Lung (tissue), 11 donors: ENCODE measurements at regions not wholly inside any gene's neighbourhood (a gene's known extent, or its start where the extent isn't known, plus 50 kb on each side); places are given as distances from the start of the nearest gene placed in this dataset.

Experiments
- ATAC-seq: fragments of 200-7000 bp; cut with Tn5 transposase; one replicate; pipeline ENCODE4 v1.9.1; 2020; ENCODE audit warnings: moderate number of reproducible peaks; ENCODE audit not compliant: insufficient read depth, low FRiP score
- DNase-seq, 3 donors: peaks; one replicate each; pipeline ENCODE4 v3.0.0-alpha.2; 2013 to 2017
- H3K27ac ChIP-seq, 2 donors: one replicate each; pipeline ENCODE4 v1.5.1; 2013; ENCODE audit warnings: mild to moderate bottlenecking in 2 of 2, moderate library complexity in 2 of 2, control low read depth in 1 of 2, inconsistent platforms in 1 of 2, low read depth in 1 of 2, low read length in 1 of 2
- H3K27me3 ChIP-seq, 3 donors: one replicate each; pipeline ENCODE4 v1.5.1; 2013; ENCODE audit warnings: low read length in 2 of 3; ENCODE audit not compliant: control insufficient read depth in 3 of 3, insufficient read depth in 3 of 3
- H3K36me3 ChIP-seq, 4 donors: one replicate each; pipeline ENCODE4 v1.5.1; 2013; ENCODE audit warnings: low read length in 4 of 4, mild to moderate bottlenecking in 1 of 4, moderate library complexity in 1 of 4; ENCODE audit not compliant: control insufficient read depth in 4 of 4, insufficient read depth in 4 of 4
- H3K4me1 ChIP-seq, 5 donors: one replicate each; pipeline ENCODE4 v1.5.1; 2013; ENCODE audit warnings: low read length in 5 of 5, mild to moderate bottlenecking in 2 of 5, moderate library complexity in 1 of 5; ENCODE audit not compliant: control insufficient read depth in 5 of 5, insufficient read depth in 5 of 5
- H3K4me3 ChIP-seq: one replicate; pipeline ENCODE4 v1.5.1; 2013; ENCODE audit warnings: mild to moderate bottlenecking, control low read depth, moderate library complexity
- H3K9ac ChIP-seq, 2 donors: one replicate each; pipeline ENCODE4 v1.5.1; 2013; ENCODE audit warnings: low read length in 2 of 2, control low read depth in 1 of 2; ENCODE audit not compliant: insufficient read depth in 1 of 2
- H3K9me3 ChIP-seq, 4 donors: one replicate each; pipeline ENCODE4 v1.5.1; 2013; ENCODE audit warnings: low read length in 3 of 4, mild to moderate bottlenecking in 1 of 4, moderate library complexity in 1 of 4; ENCODE audit not compliant: control insufficient read depth in 4 of 4, insufficient read depth in 3 of 4
- WGBS, 2 donors: extraction: QIAGEN DNeasy Blood & Tissue Kit; methylation state at CpG; one replicate each; pipeline ENCODE4 v1.1.7; 2013; 5-methylcytosine and 5-hydroxymethylcytosine counted together
- TF ChIP-seq, protein P1 (sequence below): IDR thresholded peaks from 2 replicates; pipeline ENCODE4 v1.5.1; 2012; ENCODE audit warnings: mild to moderate bottlenecking; ENCODE audit errors: control extremely low read depth, extremely low read depth
- donor health status: control.
- donor health status: control.
- donor health status: Bipolar disorder and iron deficiency.
- donor health status: healthy.
- donor health status: DM: yes; HTN: yes; CAD: no.

DNA sequence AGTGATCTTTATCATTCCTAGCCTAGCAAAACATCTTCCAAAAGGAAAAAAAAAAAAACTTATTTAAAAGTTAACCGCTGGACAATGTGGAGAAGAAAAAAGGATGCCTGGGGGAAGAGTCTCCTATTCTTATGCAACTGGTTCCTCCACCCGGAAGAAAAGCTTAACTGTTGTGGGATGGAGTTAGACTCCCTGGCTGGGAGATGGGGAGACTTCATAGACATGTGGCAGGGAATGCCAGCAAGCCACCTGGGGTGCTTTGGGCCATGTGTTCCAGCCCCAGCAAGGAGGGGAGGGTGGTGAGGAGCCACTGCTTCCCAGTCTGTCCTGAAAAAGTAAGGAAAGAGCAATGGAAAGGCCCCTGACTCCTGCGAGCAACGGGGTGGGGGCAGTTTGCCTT is 119.4 kb upstream of the SPIN4 start:
- TF ChIP-seq, protein P1, sequence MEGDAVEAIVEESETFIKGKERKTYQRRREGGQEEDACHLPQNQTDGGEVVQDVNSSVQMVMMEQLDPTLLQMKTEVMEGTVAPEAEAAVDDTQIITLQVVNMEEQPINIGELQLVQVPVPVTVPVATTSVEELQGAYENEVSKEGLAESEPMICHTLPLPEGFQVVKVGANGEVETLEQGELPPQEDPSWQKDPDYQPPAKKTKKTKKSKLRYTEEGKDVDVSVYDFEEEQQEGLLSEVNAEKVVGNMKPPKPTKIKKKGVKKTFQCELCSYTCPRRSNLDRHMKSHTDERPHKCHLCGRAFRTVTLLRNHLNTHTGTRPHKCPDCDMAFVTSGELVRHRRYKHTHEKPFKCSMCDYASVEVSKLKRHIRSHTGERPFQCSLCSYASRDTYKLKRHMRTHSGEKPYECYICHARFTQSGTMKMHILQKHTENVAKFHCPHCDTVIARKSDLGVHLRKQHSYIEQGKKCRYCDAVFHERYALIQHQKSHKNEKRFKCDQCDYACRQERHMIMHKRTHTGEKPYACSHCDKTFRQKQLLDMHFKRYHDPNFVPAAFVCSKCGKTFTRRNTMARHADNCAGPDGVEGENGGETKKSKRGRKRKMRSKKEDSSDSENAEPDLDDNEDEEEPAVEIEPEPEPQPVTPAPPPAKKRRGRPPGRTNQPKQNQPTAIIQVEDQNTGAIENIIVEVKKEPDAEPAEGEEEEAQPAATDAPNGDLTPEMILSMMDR: no peak
- peaks cover 0 to 3% (median 0%) of the 10 kb centered on the region in 3 donors for H3K27me3 ChIP-seq
- no peaks in the 10 kb centered on the region for H3K4me1 ChIP-seq
- no peak for ATAC-seq
- peaks cover 0 to 29% (median 9%) of the 10 kb centered on the region in 4 donors for H3K9me3 ChIP-seq
- H3K27ac ChIP-seq: no peak overlapping the region
- 82 to 97% methylated on average over 4 of the region's 4 CpGs for WGBS, 2 donors
- peaks cover 0 to 7% (median 0%) of the 10 kb centered on the region in 4 donors for H3K36me3 ChIP-seq
- no peak overlapping the region for H3K9ac ChIP-seq
- H3K4me3 ChIP-seq: no peak overlapping the region
- DNase-seq: no peak

DNA sequence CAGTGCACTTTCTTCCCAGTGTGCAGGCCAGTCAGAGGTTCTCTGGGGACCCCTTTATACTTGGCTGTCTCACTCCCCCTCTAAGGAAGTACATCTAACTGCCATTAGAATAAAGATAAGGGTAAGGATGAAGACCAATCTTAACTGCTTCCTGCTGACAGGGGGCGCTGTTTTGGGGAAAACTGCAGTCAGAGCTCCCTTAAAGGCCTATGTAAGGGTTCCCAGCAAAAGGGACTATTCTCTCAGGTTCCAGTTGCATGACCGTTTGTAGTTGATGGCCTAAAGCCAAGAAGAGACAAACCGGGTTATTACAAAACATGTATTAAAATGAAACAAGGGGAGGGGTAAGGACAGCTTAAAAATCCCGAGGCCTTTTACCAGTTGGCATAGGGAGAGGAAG is 115.6 kb upstream of the SPIN4 start:
- no peak for DNase-seq
- Histone ChIP-seq H3K9me3 (peaks cover 0 to 18% (median 4%) of the 10 kb centered on the region in 4 donors), H3K9ac (no peak overlapping the region), H3K36me3 (peaks cover 0 to 10% (median under 1%) of the 10 kb centered on the region in 4 donors), H3K27me3 (peaks cover 0 to 3% (median 0%) of the 10 kb centered on the region in 3 donors), H3K4me3 (no peak overlapping the region), H3K27ac (no peak overlapping the region), H3K4me1 (no peaks in the 10 kb centered on the region)
- no peak for ATAC-seq
- WGBS, 2 donors: 64 to 87% methylated on average over 4 of the region's 4 CpGs
- TF ChIP-seq, protein P1: no peak

DNA sequence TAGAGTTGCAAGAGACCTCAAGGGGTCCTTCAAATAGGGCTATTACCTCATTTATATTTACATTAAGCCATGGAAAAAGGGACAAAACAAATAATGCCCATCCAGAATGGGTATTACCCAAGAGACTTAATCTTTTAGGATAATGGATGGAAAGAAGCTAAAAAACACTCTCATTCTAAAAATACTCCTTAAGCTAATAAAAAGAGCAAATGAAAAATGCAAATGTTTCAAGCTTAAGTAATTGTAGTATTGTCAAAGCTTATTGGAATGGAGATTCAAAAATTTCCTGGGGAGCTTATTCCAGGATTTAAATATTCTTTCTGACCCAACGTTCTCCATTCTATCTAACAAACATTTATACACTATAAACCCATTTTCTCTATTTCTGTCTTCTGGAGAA is 107.8 kb upstream of the SPIN4 start:
- Histone ChIP-seq H3K27me3 (no peaks in the 10 kb centered on the region), H3K4me1 (no peaks in the 10 kb centered on the region), H3K9ac (no peak overlapping the region), H3K4me3 (no peak overlapping the region), H3K27ac (no peak overlapping the region), H3K9me3 (peaks cover 0 to 3% (median 0%) of the 10 kb centered on the region in 4 donors), H3K36me3 (no peaks in the 10 kb centered on the region)
- WGBS, 2 donors: 38 to 75% methylated on average over 1 of the region's 1 CpG
- DNase-seq: no peak
- TF ChIP-seq, protein P1: no peak
- ATAC-seq: no peak

DNA sequence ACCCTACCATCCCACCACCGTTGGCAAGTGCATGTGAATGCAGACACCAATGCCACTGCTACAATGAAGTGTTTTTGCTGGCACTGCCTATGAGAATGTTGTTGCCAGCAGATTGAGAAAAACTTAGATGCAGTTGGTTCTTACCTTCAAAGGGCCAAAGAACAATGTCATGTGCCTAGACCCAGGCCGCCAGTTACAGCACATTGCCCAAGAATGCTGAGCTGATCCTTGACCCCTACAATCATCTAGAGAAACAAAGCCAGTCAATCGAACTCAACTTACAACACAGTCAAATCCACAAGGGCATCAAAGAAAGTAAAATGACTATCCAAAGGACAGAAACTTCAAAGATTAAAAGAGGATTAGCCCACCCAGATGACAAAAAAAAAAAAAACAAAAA is 102.4 kb upstream of the SPIN4 start:
- H3K4me1 ChIP-seq: no peaks in the 10 kb centered on the region
- no peak overlapping the region for H3K4me3 ChIP-seq
- peaks cover 0 to 21% (median 10%) of the 10 kb centered on the region in 4 donors for H3K9me3 ChIP-seq
- 80 to 92% methylated on average over 3 of the region's 3 CpGs for WGBS, 2 donors
- no peak overlapping the region for H3K9ac ChIP-seq
- TF ChIP-seq, protein P1: no peak
- no peak for ATAC-seq
- H3K27me3 ChIP-seq: no peaks in the 10 kb centered on the region
- DNase-seq: no peak
- H3K27ac ChIP-seq: no peak overlapping the region
- no peaks in the 10 kb centered on the region for H3K36me3 ChIP-seq
